Gastroesophageal sphincter (tissue), 3 donors: ENCODE measurements at regions not wholly inside any gene's neighbourhood (a gene's known extent, or its start where the extent isn't known, plus 50 kb on each side); places are given as distances from the start of the nearest gene placed in this dataset.

ENCODE experiments used
- CTCF ChIP-seq, 4 experiments: fragments of 200-600 bp in 2 of 4; fragments of 450-650 bp in 2 of 4; sonication (generic) in 1 of 4; IDR thresholded peaks; one replicate each; pipeline ENCODE4 v1.5.1; 2017 to 2019; ENCODE audit warnings: antibody characterized with exemption in 4 of 4, mild to moderate bottlenecking in 2 of 4, moderate library complexity in 2 of 4
- POLR2A ChIP-seq, 2 donors: fragments of 450-650 bp; IDR thresholded peaks; one replicate each; pipeline ENCODE4 v1.6.1; 2017; ENCODE audit warnings: antibody characterized with exemption in 2 of 2, mild to moderate bottlenecking in 2 of 2, moderate library complexity in 1 of 2

DNA sequence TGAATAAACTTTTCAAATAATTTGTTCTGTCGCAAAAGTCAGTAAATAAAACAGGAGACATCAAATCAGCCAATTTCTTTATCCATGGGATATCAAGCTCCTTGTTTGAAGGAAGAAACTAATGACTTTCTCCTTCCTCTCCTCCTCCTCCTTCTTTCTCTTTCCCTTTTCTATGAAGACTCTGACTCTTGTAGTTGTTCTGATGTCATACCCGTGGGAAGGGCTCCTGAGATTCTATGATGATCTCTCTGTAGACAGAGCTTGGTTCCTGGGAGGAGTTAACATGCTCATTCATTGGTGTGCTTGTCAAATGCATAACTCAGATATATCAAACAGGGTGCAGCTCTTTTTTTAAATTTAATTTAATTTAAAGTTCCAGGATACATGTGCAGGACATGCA, 118.7 kb upstream of the KCTD1 start:
- TF ChIP-seq CTCF (IDR thresholded peaks at IDR 0.05) (no peak), POLR2A (IDR thresholded peaks at IDR 0.05) (no peak)
